GM10248 (cell line): ENCODE measurements at regions not wholly inside any gene's neighbourhood (a gene's known extent, or its start where the extent isn't known, plus 50 kb on each side); places are given as distances from the start of the nearest gene placed in this dataset.
"Not testable (repeated sequence)": the region's sequence is repeated elsewhere in the genome, so short reads cannot be mapped to it uniquely, and the experiment has no call there.

ENCODE experiments used
- CTCF ChIA-PET: fragments of 300-600 bp; sonication (Branson Sonifier 250); formaldehyde crosslinking; extraction: SDS; loops from one replicate; lab custom pipeline; 2021; ENCODE audit warnings: antibody characterized with exemption; lab: Yijun Ruan, JAX
- POLR2A ChIA-PET: fragments of 350-650 bp; sonication (Branson Sonifier 250); formaldehyde crosslinking; extraction: SDS; loops from one replicate; lab custom pipeline; 2020; ENCODE audit warnings: antibody characterized with exemption; lab: Yijun Ruan, JAX
- DNase-seq: peaks from one replicate; pipeline ENCODE4 v3.0.0; 2012; ENCODE audit errors: extremely low spot score
- CTCF ChIP-seq: IDR thresholded peaks from 2 replicates; pipeline ENCODE4 v1.5.1; 2012; ENCODE audit warnings: mild to moderate bottlenecking, low read depth; ENCODE audit errors: extremely low read depth, missing control alignments, control extremely low read depth

GRCh38 chr21:14677639-14678179, 131.6 kb upstream of the SAMSN1 start:
- no peak for DNase-seq
- TF ChIP-seq CTCF, result no peak
- CTCF ChIA-PET, result interaction anchor here (2.6 kb wide), 1 partner anchor 9 kb away, joined by 6 read pairs; no protein-coding TSS in a partner anchor
- POLR2A ChIA-PET, result no interaction called here

- DNase-seq, result no peak
- CTCF ChIA-PET, result interaction anchor here (1.0 to 2.6 kb wide), 3 partner anchors 10 to 34 kb away, joined by 3 to 7 read pairs (median 6); no protein-coding TSS in a partner anchor
- TF ChIP-seq CTCF, result no peak
- POLR2A ChIA-PET, result no interaction called here
These were observed 130.9 kb upstream of the SAMSN1 start for GRCh38 chr21:14677013-14677412.

- POLR2A ChIA-PET, result no interaction called here
- CTCF ChIA-PET, result interaction anchor here (1.0 to 2.6 kb wide), 4 partner anchors 9 to 61 kb away, joined by 3 to 7 read pairs (median 4); no protein-coding TSS in a partner anchor
- DNase-seq, result no peak
- TF ChIP-seq CTCF, result no peak
These were observed 129.8 kb upstream of the SAMSN1 start for GRCh38 chr21:14675774-14676530.

- TF ChIP-seq CTCF, result no peak
- no peak for DNase-seq
- ChIA-PET POLR2A (no interaction called here), CTCF (interaction anchor here (1.1 to 1.9 kb wide), 3 partner anchors 13 to 70 kb away, joined by 3 to 8 read pairs (median 4); no protein-coding TSS in a partner anchor)
These were observed 127.5 kb upstream of the SAMSN1 start for GRCh38 chr21:14673649-14674048.

- no peak for DNase-seq
- POLR2A ChIA-PET, result no interaction called here
- CTCF ChIA-PET, result no interaction called here
These were observed 126.4 kb upstream of the SAMSN1 start for GRCh38 chr21:14672466-14672865.

GRCh38 chr21:14670409-14670808, 124.3 kb upstream of the SAMSN1 start:
- CTCF ChIA-PET, result interaction anchor here (1.1 kb wide), 1 partner anchor 57 kb away, joined by 3 read pairs; no protein-coding TSS in a partner anchor
- POLR2A ChIA-PET, result no interaction called here
- TF ChIP-seq CTCF, result no peak
- no peak for DNase-seq

More at GRCh38 chr21:14672466-14672865, 126.4 kb upstream of the SAMSN1 start:
- TF ChIP-seq CTCF, result no peak

GRCh38 chr21:14669092-14669491, 123.0 kb upstream of the SAMSN1 start:
- CTCF ChIA-PET, POLR2A ChIA-PET, DNase-seq: not testable (repeated sequence)
